ENCODE measurements at regions not wholly inside any gene's neighbourhood (a gene's known extent, or its start where the extent isn't known, plus 50 kb on each side); places are given as distances from the start of the nearest gene placed in this dataset.

DNA sequence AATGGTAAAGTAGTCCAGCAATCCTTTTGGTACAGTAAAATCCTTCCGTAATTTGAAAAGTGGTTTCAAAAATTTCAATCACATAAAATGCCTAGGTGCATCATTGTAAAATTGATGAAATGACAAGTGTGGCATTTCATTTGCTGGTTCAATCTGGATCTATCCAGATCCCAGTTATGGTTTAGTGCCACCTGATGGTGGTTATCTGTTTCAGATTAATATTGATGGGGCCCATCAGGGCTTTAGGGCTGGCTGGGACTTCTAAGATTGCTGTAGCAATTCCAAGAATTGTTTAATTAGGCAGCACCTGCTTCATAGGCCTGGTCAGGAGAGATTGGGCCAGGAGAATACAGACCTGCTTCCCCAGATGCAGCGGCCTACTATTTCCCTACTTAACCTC, 55.5 kb upstream of the PIK3C3 start:
- H3K9me3 ChIP-seq (ENCODE audit: control insufficient read depth, low read length) = peaks cover 14% of the 10 kb centered on the region
- no peak overlapping the region for H3K4me3 ChIP-seq (ENCODE audit: low read length)
- H3K36me3 ChIP-seq (ENCODE audit: control insufficient read depth, insufficient read depth, low read length, severe bottlenecking) = no peaks in the 10 kb centered on the region
- H3K27me3 ChIP-seq (replicated peaks; ENCODE audit: control insufficient read depth, insufficient read depth, low read length) = no peaks in the 10 kb centered on the region
- no peaks in the 10 kb centered on the region for H3K4me1 ChIP-seq (ENCODE audit: control insufficient read depth, insufficient read depth, low read length)
- DNase-seq (ENCODE audit: low read depth) = no peak
- no peak overlapping the region for H3K9ac ChIP-seq (ENCODE audit: low read length)

DNA sequence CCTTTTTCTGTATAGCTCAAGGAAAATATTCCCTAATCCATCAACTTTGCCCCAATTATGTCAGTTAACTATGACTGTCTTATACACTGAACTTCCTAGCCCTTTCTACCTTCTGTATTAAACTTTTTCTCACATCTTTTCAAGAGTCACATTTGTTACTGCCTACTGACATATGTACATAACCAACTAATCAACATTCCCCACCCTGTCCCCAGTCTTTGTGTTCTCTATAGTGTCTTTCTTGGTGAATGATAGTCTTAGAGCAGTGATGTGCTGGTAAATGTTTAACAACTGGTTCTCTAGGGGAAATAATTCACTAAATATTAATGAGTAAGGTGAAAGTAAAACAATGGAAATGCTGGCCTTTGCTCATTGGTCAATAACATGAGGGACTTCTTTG, 61.6 kb upstream of the PIK3C3 start:
- Histone ChIP-seq H3K9ac (ENCODE audit: low read length) (no peak overlapping the region), H3K4me3 (ENCODE audit: low read length) (no peak overlapping the region), H3K36me3 (ENCODE audit: control insufficient read depth, insufficient read depth, low read length, severe bottlenecking) (no peaks in the 10 kb centered on the region), H3K27me3 (replicated peaks; ENCODE audit: control insufficient read depth, insufficient read depth, low read length) (no peaks in the 10 kb centered on the region), H3K9me3 (ENCODE audit: control insufficient read depth, low read length) (peaks cover 14% of the 10 kb centered on the region), H3K4me1 (ENCODE audit: control insufficient read depth, insufficient read depth, low read length) (no peaks in the 10 kb centered on the region)
- DNase-seq (ENCODE audit: low read depth) = no peak

DNA sequence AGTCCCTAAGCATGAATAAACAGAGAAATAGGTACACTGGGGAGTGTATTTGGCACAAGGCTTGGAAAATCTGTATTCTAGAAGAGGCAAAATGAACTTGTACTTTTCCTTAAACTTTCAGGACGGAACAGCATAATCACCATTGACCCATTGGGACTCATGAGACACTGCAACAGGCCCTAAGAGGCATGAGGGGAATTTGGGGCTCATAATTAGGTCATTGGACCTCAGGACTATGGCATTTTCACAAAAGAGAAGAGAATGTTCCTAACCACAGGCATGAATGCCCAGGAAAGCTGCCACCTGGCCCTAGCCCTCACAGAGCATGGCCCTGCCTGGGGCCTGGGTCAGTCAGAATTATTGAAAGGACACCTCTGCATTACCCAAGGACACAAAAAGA, 67.9 kb upstream of the PIK3C3 start:
- Histone ChIP-seq H3K27me3 (replicated peaks; ENCODE audit: control insufficient read depth, insufficient read depth, low read length) (no peaks in the 10 kb centered on the region), H3K4me1 (ENCODE audit: control insufficient read depth, insufficient read depth, low read length) (peaks cover 10% of the 10 kb centered on the region)

DNA sequence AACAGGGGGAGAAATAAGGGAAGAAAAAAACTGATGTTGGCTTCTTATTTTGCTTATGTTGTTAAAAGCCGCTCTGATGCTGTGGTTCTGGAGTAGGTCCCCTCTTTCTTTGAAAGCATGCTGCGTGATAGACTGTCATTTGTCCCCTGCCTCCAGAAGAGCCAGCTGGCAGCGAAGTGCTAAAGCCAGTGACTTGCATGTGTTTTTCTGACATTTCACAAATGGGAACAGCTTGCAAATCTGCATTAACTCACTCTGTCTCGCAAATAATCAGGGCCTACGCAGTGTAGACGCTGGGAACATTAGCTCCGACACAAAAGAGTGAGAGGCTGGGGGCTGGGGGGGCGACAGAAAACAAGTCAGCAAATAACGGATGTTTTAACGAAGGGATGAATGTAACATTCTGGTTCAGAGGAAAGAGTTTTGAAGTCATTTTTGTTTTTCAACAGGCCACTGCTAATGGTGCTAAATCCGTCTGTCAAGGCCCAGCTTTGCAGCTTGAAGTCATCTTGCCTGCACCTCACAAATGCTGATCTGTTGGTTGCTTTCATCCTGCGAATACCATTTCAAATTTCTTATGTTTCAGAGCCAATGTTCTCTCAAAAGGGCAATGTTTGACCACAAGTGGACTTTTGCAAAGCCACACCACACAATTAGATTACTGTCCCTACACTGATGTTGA, 68.8 kb upstream of the PIK3C3 start:
- Histone ChIP-seq H3K4me1 (ENCODE audit: control insufficient read depth, insufficient read depth, low read length) (peaks cover 10% of the 10 kb centered on the region), H3K4me3 (ENCODE audit: low read length) (no peak overlapping the region), H3K9me3 (ENCODE audit: control insufficient read depth, low read length) (no peaks in the 10 kb centered on the region)

More for the DNA sequence above, 67.9 kb upstream of the PIK3C3 start:
- Histone ChIP-seq H3K36me3 (ENCODE audit: control insufficient read depth, insufficient read depth, low read length, severe bottlenecking) (no peaks in the 10 kb centered on the region), H3K4me3 (ENCODE audit: low read length) (no peak overlapping the region), H3K9me3 (ENCODE audit: control insufficient read depth, low read length) (no peaks in the 10 kb centered on the region), H3K9ac (ENCODE audit: low read length) (no peak overlapping the region)
- no peak for DNase-seq (ENCODE audit: low read depth)

DNA sequence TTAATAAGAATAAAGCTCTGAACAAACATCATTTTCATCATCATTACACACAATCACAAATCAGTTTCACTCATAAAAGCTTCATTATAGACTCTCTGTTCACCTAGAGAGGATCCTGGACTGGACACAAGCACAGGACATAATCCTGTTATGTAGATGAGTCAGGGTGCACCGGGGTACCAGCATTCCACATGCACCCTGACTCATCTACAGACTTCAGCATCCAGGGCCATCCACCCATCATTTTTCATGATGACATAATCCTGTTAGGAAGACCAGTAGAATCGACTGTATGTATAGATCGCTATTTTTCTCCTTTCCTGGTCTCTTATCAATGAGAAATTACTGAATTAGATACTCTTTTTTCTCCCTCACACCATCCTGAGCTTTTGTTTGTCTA, 73.7 kb upstream of the PIK3C3 start:
- H3K36me3 ChIP-seq (ENCODE audit: control insufficient read depth, insufficient read depth, low read length, severe bottlenecking) = no peaks in the 10 kb centered on the region

More for the DNA sequence above, 68.8 kb upstream of the PIK3C3 start:
- no peak overlapping the region for H3K9ac ChIP-seq (ENCODE audit: low read length)
- no peaks in the 10 kb centered on the region for H3K36me3 ChIP-seq (ENCODE audit: control insufficient read depth, insufficient read depth, low read length, severe bottlenecking)
- no peak for DNase-seq (ENCODE audit: low read depth)
- no peaks in the 10 kb centered on the region for H3K27me3 ChIP-seq (replicated peaks; ENCODE audit: control insufficient read depth, insufficient read depth, low read length)

DNA sequence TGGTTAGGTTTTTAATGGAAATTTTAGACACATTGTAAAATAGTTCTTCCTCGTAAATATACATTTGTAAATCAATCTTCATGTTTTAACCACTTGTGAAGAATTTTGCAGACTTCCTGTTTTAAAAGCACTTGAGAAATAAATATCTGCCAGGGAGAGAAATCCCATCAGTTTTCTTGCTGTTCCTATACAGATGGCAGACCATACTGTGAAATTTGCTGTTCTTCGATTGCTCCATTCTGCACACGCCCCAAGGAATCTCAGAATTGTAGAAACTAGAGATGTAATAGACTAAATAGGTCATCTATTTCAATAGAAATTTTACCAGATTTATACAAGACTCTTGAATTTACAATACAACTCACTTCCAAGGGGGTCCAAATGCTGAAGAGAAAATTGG, 75.8 kb upstream of the PIK3C3 start:
- no peaks in the 10 kb centered on the region for H3K27me3 ChIP-seq (replicated peaks; ENCODE audit: control insufficient read depth, insufficient read depth, low read length)
- H3K36me3 ChIP-seq (ENCODE audit: control insufficient read depth, insufficient read depth, low read length, severe bottlenecking) = no peaks in the 10 kb centered on the region
- no peak overlapping the region for H3K9ac ChIP-seq (ENCODE audit: low read length)
- H3K9me3 ChIP-seq (ENCODE audit: control insufficient read depth, low read length) = no peaks in the 10 kb centered on the region
- DNase-seq (ENCODE audit: low read depth) = no peak
- H3K4me1 ChIP-seq (ENCODE audit: control insufficient read depth, insufficient read depth, low read length) = peaks cover 8% of the 10 kb centered on the region
- H3K4me3 ChIP-seq (ENCODE audit: low read length) = no peak overlapping the region

More for the DNA sequence above, 73.7 kb upstream of the PIK3C3 start:
- peak; percentile 22 for DNase-seq (ENCODE audit: low read depth)
- Histone ChIP-seq H3K4me3 (ENCODE audit: low read length) (no peak overlapping the region), H3K4me1 (ENCODE audit: control insufficient read depth, insufficient read depth, low read length) (no peaks in the 10 kb centered on the region), H3K27me3 (replicated peaks; ENCODE audit: control insufficient read depth, insufficient read depth, low read length) (no peaks in the 10 kb centered on the region), H3K9me3 (ENCODE audit: control insufficient read depth, low read length) (no peaks in the 10 kb centered on the region), H3K9ac (ENCODE audit: low read length) (no peak overlapping the region)

DNA sequence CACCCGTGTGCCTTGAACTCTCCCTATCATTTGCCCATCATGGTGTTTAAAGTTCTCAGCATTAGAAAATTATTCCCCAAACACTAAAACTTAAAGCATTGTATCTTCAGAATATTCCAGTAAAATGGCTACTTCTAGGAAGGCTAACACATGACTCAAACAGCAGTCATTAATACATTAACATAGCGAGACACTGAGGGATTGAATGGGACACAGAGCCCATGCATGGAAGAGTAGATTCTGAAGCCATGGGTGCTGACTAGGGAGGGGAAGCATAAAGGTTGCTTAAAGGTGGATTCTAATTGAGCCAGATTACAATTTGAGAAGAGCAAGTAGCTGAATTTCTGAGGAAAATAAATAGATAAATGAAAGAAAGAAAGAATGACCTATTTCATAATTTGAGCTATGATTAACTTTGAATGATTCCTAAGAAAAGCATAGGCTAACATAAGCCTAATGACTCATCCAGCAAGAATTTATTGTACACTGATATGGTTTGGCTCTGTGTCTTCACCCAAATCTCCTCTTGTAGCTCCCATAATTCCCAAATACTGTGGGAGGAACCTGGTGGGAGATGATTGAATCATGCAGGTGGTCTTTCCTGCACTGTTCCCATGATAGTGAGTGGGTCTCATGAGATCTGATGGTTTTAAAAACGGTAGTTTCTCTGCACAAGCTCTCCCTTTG, 79.8 kb upstream of the PIK3C3 start:
- Histone ChIP-seq H3K9ac (ENCODE audit: low read length) (no peak overlapping the region), H3K9me3 (ENCODE audit: control insufficient read depth, low read length) (no peaks in the 10 kb centered on the region), H3K4me1 (ENCODE audit: control insufficient read depth, insufficient read depth, low read length) (peaks cover 8% of the 10 kb centered on the region), H3K27me3 (replicated peaks; ENCODE audit: control insufficient read depth, insufficient read depth, low read length) (no peaks in the 10 kb centered on the region), H3K4me3 (ENCODE audit: low read length) (no peak overlapping the region), H3K36me3 (ENCODE audit: control insufficient read depth, insufficient read depth, low read length, severe bottlenecking) (no peaks in the 10 kb centered on the region)
- DNase-seq (ENCODE audit: low read depth) = peak; percentile 68

DNA sequence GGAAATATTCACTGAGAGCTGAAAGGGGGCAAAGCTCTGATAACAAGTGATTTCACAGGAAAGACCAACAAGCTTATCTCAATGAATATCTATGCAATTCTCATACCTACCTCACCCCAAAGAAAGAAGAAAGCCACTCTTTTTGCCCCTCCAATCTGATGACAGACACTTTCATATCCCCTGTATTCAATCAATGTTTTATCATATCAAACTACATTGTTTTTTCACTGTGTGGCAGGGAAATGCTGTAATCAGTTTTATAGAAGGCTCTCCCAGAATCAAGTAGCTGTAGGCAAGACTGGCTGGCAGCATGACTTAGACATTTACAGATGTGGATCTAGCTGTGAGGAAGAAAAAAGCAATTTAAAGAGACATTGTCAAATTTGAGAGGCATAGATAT, 81.3 kb upstream of the PIK3C3 start:
- Histone ChIP-seq H3K9me3 (ENCODE audit: control insufficient read depth, low read length) (no peaks in the 10 kb centered on the region), H3K9ac (ENCODE audit: low read length) (no peak overlapping the region), H3K4me1 (ENCODE audit: control insufficient read depth, insufficient read depth, low read length) (peaks cover 8% of the 10 kb centered on the region), H3K36me3 (ENCODE audit: control insufficient read depth, insufficient read depth, low read length, severe bottlenecking) (no peaks in the 10 kb centered on the region), H3K4me3 (ENCODE audit: low read length) (no peak overlapping the region), H3K27me3 (replicated peaks; ENCODE audit: control insufficient read depth, insufficient read depth, low read length) (no peaks in the 10 kb centered on the region)
- DNase-seq (ENCODE audit: low read depth) = peak; percentile 15

DNA sequence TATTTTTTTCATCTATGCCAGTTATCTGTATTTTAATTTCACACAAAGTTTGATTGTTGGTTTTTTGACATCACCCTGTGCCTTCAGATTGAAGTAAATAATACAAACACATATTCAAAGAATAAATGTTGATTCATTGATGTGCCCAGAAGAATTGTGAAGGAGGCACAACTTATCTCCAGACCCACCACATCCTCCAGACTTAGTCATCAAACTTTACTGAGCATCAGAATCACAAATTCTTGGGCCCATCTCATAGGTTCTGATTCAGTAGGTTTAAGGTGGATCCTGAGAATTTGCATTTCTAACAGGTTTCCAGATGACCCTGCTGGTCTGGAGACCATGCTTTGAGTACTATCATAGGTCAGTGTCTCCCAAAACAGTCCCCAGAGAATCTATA, 82.8 kb upstream of the PIK3C3 start:
- DNase-seq (ENCODE audit: low read depth) = no peak
- H3K27me3 ChIP-seq (replicated peaks; ENCODE audit: control insufficient read depth, insufficient read depth, low read length) = no peaks in the 10 kb centered on the region
- no peaks in the 10 kb centered on the region for H3K36me3 ChIP-seq (ENCODE audit: control insufficient read depth, insufficient read depth, low read length, severe bottlenecking)
- H3K4me3 ChIP-seq (ENCODE audit: low read length) = no peak overlapping the region
- no peaks in the 10 kb centered on the region for H3K9me3 ChIP-seq (ENCODE audit: control insufficient read depth, low read length)
- H3K9ac ChIP-seq (ENCODE audit: low read length) = no peak overlapping the region
- H3K4me1 ChIP-seq (ENCODE audit: control insufficient read depth, insufficient read depth, low read length) = peaks cover 8% of the 10 kb centered on the region

DNA sequence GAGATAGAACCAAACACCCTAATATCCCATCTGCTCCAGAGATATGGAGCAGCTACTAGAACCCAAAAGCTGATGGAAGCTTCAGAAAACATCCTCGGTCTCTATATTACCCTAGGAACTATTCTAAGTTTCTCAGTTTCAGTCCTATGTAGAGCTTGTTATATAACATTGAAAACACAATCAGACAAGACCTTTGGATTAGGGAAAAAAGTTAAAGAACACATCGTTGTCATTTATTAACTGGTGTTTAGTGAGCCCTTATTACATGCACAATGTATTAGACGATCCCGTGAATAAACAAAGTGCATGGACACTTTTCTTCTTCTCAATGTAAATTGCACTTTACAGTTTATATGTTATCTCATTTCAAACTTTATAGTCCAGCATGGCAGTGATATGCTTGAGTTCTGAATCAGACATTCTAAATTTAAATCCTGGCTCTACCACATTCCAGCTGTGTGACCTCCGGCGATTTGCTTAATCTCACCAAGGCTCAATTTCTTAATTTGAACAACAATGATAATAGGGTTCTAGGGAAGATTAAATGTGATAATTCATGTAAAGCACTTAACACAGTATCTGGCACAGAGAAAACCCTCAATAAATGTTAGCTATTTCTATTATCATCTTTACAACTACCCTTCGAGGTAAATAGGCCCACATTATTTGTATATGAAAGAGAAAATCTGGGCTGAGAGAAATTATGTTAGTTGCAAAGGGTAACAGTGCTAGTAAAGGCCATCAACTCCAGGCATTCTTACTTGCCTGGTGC, 83.6 kb upstream of the PIK3C3 start:
- DNase-seq (ENCODE audit: low read depth) = peak; percentile 22
- H3K4me3 ChIP-seq (ENCODE audit: low read length) = no peak overlapping the region
- H3K9me3 ChIP-seq (ENCODE audit: control insufficient read depth, low read length) = no peaks in the 10 kb centered on the region
- H3K9ac ChIP-seq (ENCODE audit: low read length) = no peak overlapping the region
- H3K27me3 ChIP-seq (replicated peaks; ENCODE audit: control insufficient read depth, insufficient read depth, low read length) = no peaks in the 10 kb centered on the region
- H3K4me1 ChIP-seq (ENCODE audit: control insufficient read depth, insufficient read depth, low read length) = peaks cover 8% of the 10 kb centered on the region
- no peaks in the 10 kb centered on the region for H3K36me3 ChIP-seq (ENCODE audit: control insufficient read depth, insufficient read depth, low read length, severe bottlenecking)

DNA sequence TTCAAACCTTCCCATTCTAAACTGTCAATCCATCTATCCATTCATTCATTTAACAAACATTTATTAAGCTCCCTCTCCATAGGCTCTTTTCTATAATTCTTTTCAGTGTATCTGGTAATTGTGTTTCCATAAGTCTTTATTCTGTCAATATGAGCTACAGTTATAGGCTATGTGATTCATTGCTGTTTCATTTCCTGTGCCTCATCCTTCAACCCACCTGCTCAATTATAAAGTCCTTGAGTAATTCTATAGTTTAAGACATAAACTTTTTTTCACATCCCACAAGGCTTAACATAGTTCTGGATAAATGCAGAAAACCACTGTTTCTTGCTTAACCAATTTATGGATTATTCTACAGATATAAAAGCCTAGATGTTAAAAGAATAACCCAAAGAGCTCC, 84.2 kb upstream of the PIK3C3 start:
- Histone ChIP-seq H3K9ac (ENCODE audit: low read length) (no peak overlapping the region), H3K4me1 (ENCODE audit: control insufficient read depth, insufficient read depth, low read length) (peaks cover 8% of the 10 kb centered on the region), H3K27me3 (replicated peaks; ENCODE audit: control insufficient read depth, insufficient read depth, low read length) (no peaks in the 10 kb centered on the region), H3K36me3 (ENCODE audit: control insufficient read depth, insufficient read depth, low read length, severe bottlenecking) (no peaks in the 10 kb centered on the region), H3K9me3 (ENCODE audit: control insufficient read depth, low read length) (no peaks in the 10 kb centered on the region), H3K4me3 (ENCODE audit: low read length) (no peak overlapping the region)
- DNase-seq (ENCODE audit: low read depth) = no peak
